SK-N-SH treated with all-trans-retinoic acid at 6 μM for 48 hours (cell line): ENCODE measurements at regions not wholly inside any gene's neighbourhood (a gene's known extent, or its start where the extent isn't known, plus 50 kb on each side); places are given as distances from the start of the nearest gene placed in this dataset.

ENCODE experiments used
- CREB5 ChIP-seq: fragments of 250-450 bp; sonication (Bioruptor Pico); IDR thresholded peaks from 2 replicates; pipeline ENCODE4 v1.5.1; 2020; ENCODE audit warnings: low read depth, mild to moderate bottlenecking, moderate library complexity
- CSRNP3 ChIP-seq: fragments of 250-450 bp; sonication (Bioruptor Pico); IDR thresholded peaks from 2 replicates; pipeline ENCODE4 v1.5.1; 2021; ENCODE audit warnings: mild to moderate bottlenecking, moderate library complexity
- PATZ1 ChIP-seq: fragments of 250-450 bp; sonication (Bioruptor Pico); IDR thresholded peaks from 2 replicates; pipeline ENCODE4 v1.8.0; 2020; ENCODE audit warnings: mild to moderate bottlenecking, moderate library complexity, borderline replicate concordance
- POU6F1 ChIP-seq: fragments of 250-450 bp; sonication (Bioruptor Pico); IDR thresholded peaks from 2 replicates; pipeline ENCODE4 v1.8.0; 2021; ENCODE audit warnings: low read depth, mild to moderate bottlenecking, moderate library complexity, borderline replicate concordance
- RARB ChIP-seq: fragments of 250-450 bp; sonication (Bioruptor Pico); IDR thresholded peaks from 2 replicates; pipeline ENCODE4 v1.8.0; 2021; ENCODE audit warnings: mild to moderate bottlenecking, moderate library complexity
- SNAI2 ChIP-seq: fragments of 250-450 bp; sonication (Bioruptor Pico); IDR thresholded peaks from 2 replicates; pipeline ENCODE4 v1.5.0; 2020; ENCODE audit warnings: mild to moderate bottlenecking, moderate library complexity
- TSHZ2 ChIP-seq: fragments of 250-450 bp; sonication (Bioruptor Pico); IDR thresholded peaks from 2 replicates; pipeline ENCODE4 v1.5.0; 2020; ENCODE audit warnings: mild to moderate bottlenecking, moderate library complexity

GRCh38 chr9:80521151-80521550, 949.4 kb downstream of the TLE4 start:
- no peak for TF ChIP-seq CREB5 (CRISPR knock-in tag)
- no peak for TF ChIP-seq RARB (CRISPR knock-in tag)
- no peak for TF ChIP-seq TSHZ2 (CRISPR knock-in tag)
- TF ChIP-seq POU6F1 (CRISPR knock-in tag), result no peak
- TF ChIP-seq PATZ1 (CRISPR knock-in tag), result no peak
- TF ChIP-seq SNAI2 (CRISPR knock-in tag), result no peak
- TF ChIP-seq CSRNP3 (CRISPR knock-in tag), result no peak
